ENCODE measurements at regions not wholly inside any gene's neighbourhood (a gene's known extent, or its start where the extent isn't known, plus 50 kb on each side); places are given as distances from the start of the nearest gene placed in this dataset.

DNA sequence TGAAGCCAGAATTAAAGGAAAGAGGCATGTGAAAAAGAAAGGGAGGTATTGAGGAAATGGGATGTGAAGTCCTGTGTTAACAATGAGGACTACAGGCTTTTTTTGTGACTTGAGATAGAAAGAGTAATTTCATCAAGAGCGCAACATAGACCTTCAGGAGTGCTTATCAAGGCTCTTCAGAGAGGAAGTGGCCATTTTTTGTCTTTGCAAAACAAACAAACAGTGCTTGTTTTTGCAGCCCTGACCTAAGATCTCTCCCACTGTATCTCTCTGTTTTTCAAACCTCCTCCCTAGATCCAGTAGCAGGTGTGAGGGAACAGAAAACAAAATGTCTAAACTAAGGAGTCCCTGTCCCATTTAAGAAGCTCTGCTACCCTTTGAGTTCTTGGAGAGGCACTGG, 710.3 kb upstream of the MARCKS start:
- TF ChIP-seq, protein P1, sequence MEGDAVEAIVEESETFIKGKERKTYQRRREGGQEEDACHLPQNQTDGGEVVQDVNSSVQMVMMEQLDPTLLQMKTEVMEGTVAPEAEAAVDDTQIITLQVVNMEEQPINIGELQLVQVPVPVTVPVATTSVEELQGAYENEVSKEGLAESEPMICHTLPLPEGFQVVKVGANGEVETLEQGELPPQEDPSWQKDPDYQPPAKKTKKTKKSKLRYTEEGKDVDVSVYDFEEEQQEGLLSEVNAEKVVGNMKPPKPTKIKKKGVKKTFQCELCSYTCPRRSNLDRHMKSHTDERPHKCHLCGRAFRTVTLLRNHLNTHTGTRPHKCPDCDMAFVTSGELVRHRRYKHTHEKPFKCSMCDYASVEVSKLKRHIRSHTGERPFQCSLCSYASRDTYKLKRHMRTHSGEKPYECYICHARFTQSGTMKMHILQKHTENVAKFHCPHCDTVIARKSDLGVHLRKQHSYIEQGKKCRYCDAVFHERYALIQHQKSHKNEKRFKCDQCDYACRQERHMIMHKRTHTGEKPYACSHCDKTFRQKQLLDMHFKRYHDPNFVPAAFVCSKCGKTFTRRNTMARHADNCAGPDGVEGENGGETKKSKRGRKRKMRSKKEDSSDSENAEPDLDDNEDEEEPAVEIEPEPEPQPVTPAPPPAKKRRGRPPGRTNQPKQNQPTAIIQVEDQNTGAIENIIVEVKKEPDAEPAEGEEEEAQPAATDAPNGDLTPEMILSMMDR (IDR thresholded peaks at IDR 0.05; ENCODE audit: insufficient read depth, low read length), result no peak
- TF ChIP-seq GABPA (IDR thresholded peaks at IDR 0.05; ENCODE audit: low read depth) (no peak), POLR2AphosphoS5 (IDR thresholded peaks at IDR 0.05; ENCODE audit: low read depth) (no peak), SPI1 (IDR thresholded peaks at IDR 0.05; ENCODE audit: borderline replicate concordance, low read depth) (no peak)
- TF ChIP-seq, protein P2, sequence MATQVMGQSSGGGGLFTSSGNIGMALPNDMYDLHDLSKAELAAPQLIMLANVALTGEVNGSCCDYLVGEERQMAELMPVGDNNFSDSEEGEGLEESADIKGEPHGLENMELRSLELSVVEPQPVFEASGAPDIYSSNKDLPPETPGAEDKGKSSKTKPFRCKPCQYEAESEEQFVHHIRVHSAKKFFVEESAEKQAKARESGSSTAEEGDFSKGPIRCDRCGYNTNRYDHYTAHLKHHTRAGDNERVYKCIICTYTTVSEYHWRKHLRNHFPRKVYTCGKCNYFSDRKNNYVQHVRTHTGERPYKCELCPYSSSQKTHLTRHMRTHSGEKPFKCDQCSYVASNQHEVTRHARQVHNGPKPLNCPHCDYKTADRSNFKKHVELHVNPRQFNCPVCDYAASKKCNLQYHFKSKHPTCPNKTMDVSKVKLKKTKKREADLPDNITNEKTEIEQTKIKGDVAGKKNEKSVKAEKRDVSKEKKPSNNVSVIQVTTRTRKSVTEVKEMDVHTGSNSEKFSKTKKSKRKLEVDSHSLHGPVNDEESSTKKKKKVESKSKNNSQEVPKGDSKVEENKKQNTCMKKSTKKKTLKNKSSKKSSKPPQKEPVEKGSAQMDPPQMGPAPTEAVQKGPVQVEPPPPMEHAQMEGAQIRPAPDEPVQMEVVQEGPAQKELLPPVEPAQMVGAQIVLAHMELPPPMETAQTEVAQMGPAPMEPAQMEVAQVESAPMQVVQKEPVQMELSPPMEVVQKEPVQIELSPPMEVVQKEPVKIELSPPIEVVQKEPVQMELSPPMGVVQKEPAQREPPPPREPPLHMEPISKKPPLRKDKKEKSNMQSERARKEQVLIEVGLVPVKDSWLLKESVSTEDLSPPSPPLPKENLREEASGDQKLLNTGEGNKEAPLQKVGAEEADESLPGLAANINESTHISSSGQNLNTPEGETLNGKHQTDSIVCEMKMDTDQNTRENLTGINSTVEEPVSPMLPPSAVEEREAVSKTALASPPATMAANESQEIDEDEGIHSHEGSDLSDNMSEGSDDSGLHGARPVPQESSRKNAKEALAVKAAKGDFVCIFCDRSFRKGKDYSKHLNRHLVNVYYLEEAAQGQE (IDR thresholded peaks at IDR 0.05; ENCODE audit: insufficient replicate concordance, low read depth), result no peak
